ENCODE measurements at regions not wholly inside any gene's neighbourhood (a gene's known extent, or its start where the extent isn't known, plus 50 kb on each side); places are given as distances from the start of the nearest gene placed in this dataset.

- H3K27me3 ChIP-seq, result no peaks in the 10 kb centered on the region
- no peak overlapping the region for H3K4me2 ChIP-seq
- no peaks in the 10 kb centered on the region for H3K9me2 ChIP-seq (replicated peaks; ENCODE audit: insufficient read depth)
- H2AFZ ChIP-seq, result no peak overlapping the region
- no peak overlapping the region for H3K27ac ChIP-seq
- H3K9me3 ChIP-seq (ENCODE audit: low read depth), result no peaks in the 10 kb centered on the region
- H3K36me3 ChIP-seq (replicated peaks; ENCODE audit: insufficient read depth, low read depth), result no peaks in the 10 kb centered on the region
- no peak for DNase-seq (ENCODE audit: low spot score)
- H3K79me2 ChIP-seq, result no peaks in the 10 kb centered on the region
- H3K4me1 ChIP-seq (ENCODE audit: insufficient read depth), result no peaks in the 10 kb centered on the region
- TF ChIP-seq EZH2 (IDR thresholded peaks at IDR 0.05; ENCODE audit: borderline replicate concordance) (no peak), EZH2phosphoT487 (IDR thresholded peaks at IDR 0.05; ENCODE audit: low read depth, severe bottlenecking, unreplicated experiment) (no peak), CTCF (IDR thresholded peaks at IDR 0.05; ENCODE audit: poor library complexity) (no peak)
- no peak overlapping the region for H3K4me3 ChIP-seq
- no peaks in the 10 kb centered on the region for H4K20me1 ChIP-seq (ENCODE audit: insufficient read depth, poor library complexity, severe bottlenecking)
Observed at GRCh38 chr14:87122166-87122565, 870.8 kb downstream of the GALC start.

DNA sequence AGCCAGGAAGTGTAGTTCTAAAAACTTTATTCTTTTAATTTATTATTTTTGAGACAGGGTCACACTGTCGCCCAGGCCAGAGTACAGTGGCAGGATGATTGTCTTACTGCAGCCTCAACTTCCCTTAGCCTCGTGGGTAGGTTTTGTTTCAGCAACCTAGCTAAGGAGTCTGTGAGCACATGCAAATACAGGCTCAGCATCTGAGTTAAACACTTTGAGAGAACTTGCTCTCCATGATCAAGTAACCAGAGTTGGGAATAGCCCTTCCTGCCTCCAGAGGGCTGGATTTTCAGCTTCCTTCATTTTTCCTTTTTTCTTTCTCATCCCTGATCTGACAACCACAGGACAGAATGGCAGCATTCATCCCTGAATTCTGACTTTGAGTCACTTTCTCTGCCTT is 871.3 kb downstream of the GALC start:
- no peaks in the 10 kb centered on the region for H3K9me2 ChIP-seq (replicated peaks; ENCODE audit: insufficient read depth)
- H3K4me1 ChIP-seq (ENCODE audit: insufficient read depth), result no peaks in the 10 kb centered on the region
- H3K9me3 ChIP-seq (ENCODE audit: low read depth), result no peaks in the 10 kb centered on the region
- H3K27ac ChIP-seq, result no peak overlapping the region
- no peak overlapping the region for H3K4me2 ChIP-seq
- no peak for DNase-seq (ENCODE audit: low spot score)
- no peak overlapping the region for H2AFZ ChIP-seq
- H4K20me1 ChIP-seq (ENCODE audit: insufficient read depth, poor library complexity, severe bottlenecking), result no peaks in the 10 kb centered on the region
- no peaks in the 10 kb centered on the region for H3K36me3 ChIP-seq (replicated peaks; ENCODE audit: insufficient read depth, low read depth)
- 85% methylated on average over 2 of the region's 2 CpGs for whole genome bisulfite sequencing (ENCODE audit: low lambda C conversion rate, missing lambda C conversion rate)
- TF ChIP-seq EZH2phosphoT487 (IDR thresholded peaks at IDR 0.05; ENCODE audit: low read depth, severe bottlenecking, unreplicated experiment) (no peak), CTCF (IDR thresholded peaks at IDR 0.05; ENCODE audit: poor library complexity) (no peak), EZH2 (IDR thresholded peaks at IDR 0.05; ENCODE audit: borderline replicate concordance) (no peak)
- no peaks in the 10 kb centered on the region for H3K79me2 ChIP-seq
- no peak overlapping the region for H3K4me3 ChIP-seq
- H3K27me3 ChIP-seq, result no peaks in the 10 kb centered on the region

- 71% methylated on average over 1 of the region's 1 CpG for WGBS (ENCODE audit: low lambda C conversion rate, missing lambda C conversion rate)
Observed at GRCh38 chr14:87115234-87115633, 877.7 kb downstream of the GALC start.

GRCh38 chr14:87113286-87113685 is 879.7 kb downstream of the GALC start:
- Histone ChIP-seq H2AFZ (no peak overlapping the region), H3K27ac (no peak overlapping the region), H3K4me3 (no peak overlapping the region), H3K79me2 (no peaks in the 10 kb centered on the region), H4K20me1 (ENCODE audit: insufficient read depth, poor library complexity, severe bottlenecking) (no peaks in the 10 kb centered on the region), H3K27me3 (no peaks in the 10 kb centered on the region), H3K9me3 (ENCODE audit: low read depth) (no peaks in the 10 kb centered on the region), H3K4me1 (ENCODE audit: insufficient read depth) (no peaks in the 10 kb centered on the region), H3K4me2 (no peak overlapping the region), H3K9me2 (replicated peaks; ENCODE audit: insufficient read depth) (no peaks in the 10 kb centered on the region), H3K36me3 (replicated peaks; ENCODE audit: insufficient read depth, low read depth) (no peaks in the 10 kb centered on the region)
- no peak for TF ChIP-seq EZH2 (IDR thresholded peaks at IDR 0.05; ENCODE audit: borderline replicate concordance)
- no peak for TF ChIP-seq CTCF (IDR thresholded peaks at IDR 0.05; ENCODE audit: poor library complexity)
- TF ChIP-seq EZH2phosphoT487 (IDR thresholded peaks at IDR 0.05; ENCODE audit: low read depth, severe bottlenecking, unreplicated experiment), result no peak
- 82% methylated on average over 5 of the region's 5 CpGs for WGBS (ENCODE audit: low lambda C conversion rate, missing lambda C conversion rate)
- no peak for DNase-seq (ENCODE audit: low spot score)

More at GRCh38 chr14:87115234-87115633, 877.7 kb downstream of the GALC start:
- Histone ChIP-seq H3K4me2 (no peak overlapping the region), H3K36me3 (replicated peaks; ENCODE audit: insufficient read depth, low read depth) (no peaks in the 10 kb centered on the region), H3K4me3 (no peak overlapping the region), H3K79me2 (no peaks in the 10 kb centered on the region), H4K20me1 (ENCODE audit: insufficient read depth, poor library complexity, severe bottlenecking) (no peaks in the 10 kb centered on the region), H3K4me1 (ENCODE audit: insufficient read depth) (no peaks in the 10 kb centered on the region), H3K9me2 (replicated peaks; ENCODE audit: insufficient read depth) (no peaks in the 10 kb centered on the region), H2AFZ (no peak overlapping the region), H3K27me3 (no peaks in the 10 kb centered on the region), H3K9me3 (ENCODE audit: low read depth) (no peaks in the 10 kb centered on the region), H3K27ac (no peak overlapping the region)
- DNase-seq (ENCODE audit: low spot score), result no peak
- TF ChIP-seq EZH2 (IDR thresholded peaks at IDR 0.05; ENCODE audit: borderline replicate concordance), result no peak

Data from hepatocyte (in vitro differentiated cells).